Nephron (organoid): ENCODE measurements at regions not wholly inside any gene's neighbourhood (a gene's known extent, or its start where the extent isn't known, plus 50 kb on each side); places are given as distances from the start of the nearest gene placed in this dataset.

Source experiments
- H3K27ac Mint-ChIP-seq, 3 experiments: 2 replicates each; pipeline ENCODE4 v1.8.0; 2020; ENCODE audit warnings: mixed read lengths in 3 of 3, mild to moderate bottlenecking in 2 of 3, moderate library complexity in 1 of 3
- H3K27me3 Mint-ChIP-seq: 2 replicates; pipeline ENCODE4 v1.8.0; 2021; ENCODE audit warnings: low read depth, mild to moderate bottlenecking, moderate library complexity, mixed read lengths
- H3K36me3 Mint-ChIP-seq: 2 replicates; pipeline ENCODE4 v1.8.0; 2020; ENCODE audit warnings: low read depth, mixed read lengths
- H3K4me1 Mint-ChIP-seq: 2 replicates; pipeline ENCODE4 v1.8.0; 2020; ENCODE audit warnings: mixed read lengths
- H3K4me3 Mint-ChIP-seq, 3 experiments: 2 replicates each; pipeline ENCODE4 v1.8.0; 2020; ENCODE audit warnings: mild to moderate bottlenecking in 3 of 3, mixed read lengths in 3 of 3, moderate library complexity in 2 of 3
- H3K9me3 Mint-ChIP-seq: 2 replicates; pipeline ENCODE4 v1.8.0; 2020; ENCODE audit warnings: mixed read lengths
- CTCF ChIP-seq, 3 experiments: fragments of 200-600 bp; sonication (generic); IDR thresholded peaks; one replicate each; pipeline ENCODE4 v1.5.0; 2021; ENCODE audit warnings: antibody characterized with exemption in 3 of 3; ENCODE audit not compliant: unreplicated experiment in 3 of 3

GRCh38 chr4:58935332-58935731 lies 1825.1 kb upstream of the IGFBP7 start:
- TF ChIP-seq CTCF (IDR thresholded peaks at IDR 0.05; ENCODE audit: unreplicated experiment in 3 of 3), result no peak
- Mint-ChIP-seq H3K36me3 (no peaks in the 10 kb centered on the region), H3K4me1 (no peaks in the 10 kb centered on the region), H3K9me3 (peaks cover 8% of the 10 kb centered on the region), H3K27ac (no peak overlapping the region), H3K27me3 (no peaks in the 10 kb centered on the region), H3K4me3 (no peak overlapping the region)

GRCh38 chr4:58936436-58936835 lies 1826.3 kb upstream of the IGFBP7 start:
- Mint-ChIP-seq H3K27ac (no peak overlapping the region), H3K9me3 (peaks cover 1% of the 10 kb centered on the region), H3K36me3 (no peaks in the 10 kb centered on the region), H3K4me3 (no peak overlapping the region), H3K27me3 (no peaks in the 10 kb centered on the region), H3K4me1 (no peaks in the 10 kb centered on the region)
- TF ChIP-seq CTCF (IDR thresholded peaks at IDR 0.05; ENCODE audit: unreplicated experiment in 3 of 3), result no peak

GRCh38 chr4:58940167-58940566 lies 1830.0 kb upstream of the IGFBP7 start:
- no peak overlapping the region for H3K27ac Mint-ChIP-seq
- H3K9me3 Mint-ChIP-seq, result no peaks in the 10 kb centered on the region

DNA sequence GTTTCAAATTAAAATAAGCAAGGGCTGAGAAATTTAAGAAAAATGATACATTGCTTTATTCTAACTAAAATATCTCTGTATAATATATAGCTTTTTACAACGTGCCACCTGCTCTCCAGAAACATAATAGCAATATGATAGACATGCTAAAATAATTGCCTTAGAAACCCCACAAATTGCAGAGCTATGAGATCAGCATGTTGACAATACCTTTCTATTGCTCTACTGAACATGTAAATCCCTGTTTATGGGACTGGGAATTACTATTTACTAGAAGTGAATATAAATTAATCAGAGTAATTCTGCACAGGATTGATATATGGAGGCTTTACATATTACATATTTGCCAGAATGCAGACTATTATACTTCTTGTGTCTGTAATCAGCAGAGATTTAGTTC lies 1831.1 kb upstream of the IGFBP7 start:
- H3K27ac Mint-ChIP-seq, result no peak overlapping the region

More at GRCh38 chr4:58940167-58940566, 1830.0 kb upstream of the IGFBP7 start:
- Mint-ChIP-seq H3K4me1 (peaks cover 5% of the 10 kb centered on the region), H3K4me3 (no peak overlapping the region), H3K27me3 (no peaks in the 10 kb centered on the region), H3K36me3 (no peaks in the 10 kb centered on the region)
- no peak for TF ChIP-seq CTCF (IDR thresholded peaks at IDR 0.05; ENCODE audit: unreplicated experiment in 3 of 3)

DNA sequence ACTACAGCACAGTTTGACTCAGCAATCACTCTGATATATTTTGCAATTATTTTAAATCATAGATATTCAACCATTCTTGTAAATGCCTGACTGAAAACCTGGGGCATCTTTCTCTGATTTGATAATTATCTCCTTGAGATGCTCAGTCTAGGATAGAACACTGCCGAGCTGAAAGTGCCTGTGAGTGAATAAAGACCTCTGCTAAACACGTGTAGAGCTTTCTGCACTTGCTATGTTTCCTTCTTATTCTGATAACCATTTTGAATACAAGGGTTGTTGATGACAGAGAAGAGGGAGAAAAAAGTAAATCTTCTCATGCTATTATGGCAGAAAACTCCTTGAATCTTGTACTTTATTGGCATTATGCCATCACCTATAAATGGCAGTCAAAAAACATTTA lies 1843.4 kb upstream of the IGFBP7 start:
- Mint-ChIP-seq H3K4me3 (no peak overlapping the region), H3K27me3 (no peaks in the 10 kb centered on the region), H3K4me1 (no peaks in the 10 kb centered on the region), H3K36me3 (no peaks in the 10 kb centered on the region), H3K27ac (no peak overlapping the region), H3K9me3 (peaks cover 4% of the 10 kb centered on the region)
- no peak for TF ChIP-seq CTCF (IDR thresholded peaks at IDR 0.05; ENCODE audit: unreplicated experiment in 3 of 3)

More for the DNA sequence above, 1831.1 kb upstream of the IGFBP7 start:
- no peak overlapping the region for H3K4me3 Mint-ChIP-seq
- peaks cover 5% of the 10 kb centered on the region for H3K4me1 Mint-ChIP-seq
- TF ChIP-seq CTCF (IDR thresholded peaks at IDR 0.05; ENCODE audit: unreplicated experiment in 3 of 3), result no peak
- H3K9me3 Mint-ChIP-seq, result no peaks in the 10 kb centered on the region
- H3K36me3 Mint-ChIP-seq, result no peaks in the 10 kb centered on the region
- no peaks in the 10 kb centered on the region for H3K27me3 Mint-ChIP-seq

GRCh38 chr4:58957711-58958110 lies 1847.5 kb upstream of the IGFBP7 start:
- H3K27me3 Mint-ChIP-seq, result no peaks in the 10 kb centered on the region
- H3K9me3 Mint-ChIP-seq, result no peaks in the 10 kb centered on the region
- no peaks in the 10 kb centered on the region for H3K4me1 Mint-ChIP-seq
- H3K4me3 Mint-ChIP-seq, result no peak overlapping the region
- H3K36me3 Mint-ChIP-seq, result no peaks in the 10 kb centered on the region
- no peak for TF ChIP-seq CTCF (IDR thresholded peaks at IDR 0.05; ENCODE audit: unreplicated experiment in 3 of 3)
- no peak overlapping the region for H3K27ac Mint-ChIP-seq
